ENCODE measurements at regions not wholly inside any gene's neighbourhood (a gene's known extent, or its start where the extent isn't known, plus 50 kb on each side); places are given as distances from the start of the nearest gene placed in this dataset.

GRCh38 chr7:124254396-124254795 is 221.5 kb upstream of the TMEM229A start:
- Histone ChIP-seq H3K27me3 (ENCODE audit: control insufficient read depth in 3 of 3, insufficient read depth in 3 of 3, low read length in 2 of 3) (no peaks in the 10 kb centered on the region), H3K36me3 (ENCODE audit: control insufficient read depth in 4 of 4, insufficient read depth in 4 of 4, low read length in 4 of 4) (no peaks in the 10 kb centered on the region), H3K9me3 (ENCODE audit: control insufficient read depth in 4 of 4, insufficient read depth in 3 of 4, low read length in 3 of 4) (peaks cover 0 to 3% (median 0%) of the 10 kb centered on the region in 4 donors), H3K4me1 (ENCODE audit: control insufficient read depth in 5 of 5, insufficient read depth in 5 of 5, low read length in 5 of 5) (peaks cover 0 to 40% (median 6%) of the 10 kb centered on the region in 5 donors), H3K4me3 (no peak overlapping the region), H3K9ac (ENCODE audit: insufficient read depth in 1 of 2, low read length in 2 of 2) (no peak overlapping the region), H3K27ac (ENCODE audit: low read depth in 1 of 2, low read length in 1 of 2) (no peak overlapping the region)
- peak; percentile 17 to 83 (median 56) for DNase-seq
- TF ChIP-seq CTCF (IDR thresholded peaks at IDR 0.05; ENCODE audit: control extremely low read depth, extremely low read depth): no peak
- ATAC-seq (ENCODE audit: insufficient read depth, low FRiP score): no peak

- H3K9me3 ChIP-seq (ENCODE audit: control insufficient read depth in 4 of 4, insufficient read depth in 3 of 4, low read length in 3 of 4): peaks cover 0 to 3% (median 0%) of the 10 kb centered on the region in 4 donors
- no peaks in the 10 kb centered on the region for H3K27me3 ChIP-seq (ENCODE audit: control insufficient read depth in 3 of 3, insufficient read depth in 3 of 3, low read length in 2 of 3)
- H3K27ac ChIP-seq (ENCODE audit: low read depth in 1 of 2, low read length in 1 of 2): no peak overlapping the region
- DNase-seq: peak in 2 of 3 donors; percentile 88 to 89
- H3K9ac ChIP-seq (ENCODE audit: insufficient read depth in 1 of 2, low read length in 2 of 2): no peak overlapping the region
- peaks cover 0 to 40% (median 2%) of the 10 kb centered on the region in 5 donors for H3K4me1 ChIP-seq (ENCODE audit: control insufficient read depth in 5 of 5, insufficient read depth in 5 of 5, low read length in 5 of 5)
- no peak overlapping the region for H3K4me3 ChIP-seq
- no peaks in the 10 kb centered on the region for H3K36me3 ChIP-seq (ENCODE audit: control insufficient read depth in 4 of 4, insufficient read depth in 4 of 4, low read length in 4 of 4)
- TF ChIP-seq CTCF (IDR thresholded peaks at IDR 0.05; ENCODE audit: control extremely low read depth, extremely low read depth): no peak
- no peak for ATAC-seq (ENCODE audit: insufficient read depth, low FRiP score)
Measured at GRCh38 chr7:124251636-124252035, 218.8 kb upstream of the TMEM229A start.

- Histone ChIP-seq H3K36me3 (ENCODE audit: control insufficient read depth in 4 of 4, insufficient read depth in 4 of 4, low read length in 4 of 4) (no peaks in the 10 kb centered on the region), H3K4me3 (no peak overlapping the region), H3K4me1 (ENCODE audit: control insufficient read depth in 5 of 5, insufficient read depth in 5 of 5, low read length in 5 of 5) (peaks cover 0 to 36% (median 2%) of the 10 kb centered on the region in 5 donors), H3K27ac (ENCODE audit: low read depth in 1 of 2, low read length in 1 of 2) (no peak overlapping the region), H3K9me3 (ENCODE audit: control insufficient read depth in 4 of 4, insufficient read depth in 3 of 4, low read length in 3 of 4) (peaks cover 0 to 3% (median 0%) of the 10 kb centered on the region in 4 donors), H3K9ac (ENCODE audit: insufficient read depth in 1 of 2, low read length in 2 of 2) (no peak overlapping the region), H3K27me3 (ENCODE audit: control insufficient read depth in 3 of 3, insufficient read depth in 3 of 3, low read length in 2 of 3) (no peaks in the 10 kb centered on the region)
- ATAC-seq (ENCODE audit: insufficient read depth, low FRiP score) (no peak), DNase-seq (no peak)
- WGBS, 2 donors: 67 to 78% methylated on average over 5 of the region's 5 CpGs
- no peak for TF ChIP-seq CTCF (IDR thresholded peaks at IDR 0.05; ENCODE audit: control extremely low read depth, extremely low read depth)
Measured at GRCh38 chr7:124250297-124251034, 217.6 kb upstream of the TMEM229A start.
